ENCODE measurements at regions not wholly inside any gene's neighbourhood (a gene's known extent, or its start where the extent isn't known, plus 50 kb on each side); places are given as distances from the start of the nearest gene placed in this dataset.

GRCh38 chr9:12414514-12414913 is 278.7 kb upstream of the TYRP1 start:
- Histone ChIP-seq H2AFZ (no peak overlapping the region), H3K27ac (no peak overlapping the region), H3K9me2 (replicated peaks; ENCODE audit: insufficient read depth) (no peaks in the 10 kb centered on the region), H3K79me2 (no peaks in the 10 kb centered on the region), H3K4me2 (peak overlapping the region; percentile 46), H3K4me1 (ENCODE audit: insufficient read depth) (peaks cover 21% of the 10 kb centered on the region), H4K20me1 (ENCODE audit: insufficient read depth, poor library complexity, severe bottlenecking) (no peaks in the 10 kb centered on the region), H3K9me3 (ENCODE audit: low read depth) (no peaks in the 10 kb centered on the region), H3K27me3 (no peaks in the 10 kb centered on the region), H3K4me3 (no peak overlapping the region), H3K36me3 (replicated peaks; ENCODE audit: insufficient read depth, low read depth) (no peaks in the 10 kb centered on the region)
- 23% methylated on average over 7 of the region's 7 CpGs for WGBS (ENCODE audit: low lambda C conversion rate, missing lambda C conversion rate)
- no peak for TF ChIP-seq EZH2 (IDR thresholded peaks at IDR 0.05; ENCODE audit: borderline replicate concordance)
- no peak for TF ChIP-seq EZH2phosphoT487 (IDR thresholded peaks at IDR 0.05; ENCODE audit: low read depth, severe bottlenecking, unreplicated experiment)
- no peak for TF ChIP-seq CTCF (IDR thresholded peaks at IDR 0.05; ENCODE audit: poor library complexity)
- peak; percentile 5 for DNase-seq (ENCODE audit: low spot score)

- Histone ChIP-seq H3K27me3 (no peaks in the 10 kb centered on the region), H3K4me2 (no peak overlapping the region), H3K4me1 (ENCODE audit: insufficient read depth) (peaks cover 21% of the 10 kb centered on the region), H4K20me1 (ENCODE audit: insufficient read depth, poor library complexity, severe bottlenecking) (no peaks in the 10 kb centered on the region), H3K9me2 (replicated peaks; ENCODE audit: insufficient read depth) (no peaks in the 10 kb centered on the region), H3K4me3 (no peak overlapping the region), H3K27ac (no peak overlapping the region), H3K36me3 (replicated peaks; ENCODE audit: insufficient read depth, low read depth) (no peaks in the 10 kb centered on the region), H2AFZ (no peak overlapping the region), H3K9me3 (ENCODE audit: low read depth) (no peaks in the 10 kb centered on the region), H3K79me2 (no peaks in the 10 kb centered on the region)
- WGBS (ENCODE audit: low lambda C conversion rate, missing lambda C conversion rate) = 86% methylated on average over 2 of the region's 2 CpGs
- DNase-seq (ENCODE audit: low spot score) = no peak
- TF ChIP-seq CTCF (IDR thresholded peaks at IDR 0.05; ENCODE audit: poor library complexity) (no peak), EZH2phosphoT487 (IDR thresholded peaks at IDR 0.05; ENCODE audit: low read depth, severe bottlenecking, unreplicated experiment) (no peak), EZH2 (IDR thresholded peaks at IDR 0.05; ENCODE audit: borderline replicate concordance) (no peak)
Measured at GRCh38 chr9:12415361-12415760, 277.8 kb upstream of the TYRP1 start.

GRCh38 chr9:12416716-12417115 is 276.5 kb upstream of the TYRP1 start:
- TF ChIP-seq CTCF (IDR thresholded peaks at IDR 0.05; ENCODE audit: poor library complexity) (no peak), EZH2phosphoT487 (IDR thresholded peaks at IDR 0.05; ENCODE audit: low read depth, severe bottlenecking, unreplicated experiment) (no peak), EZH2 (IDR thresholded peaks at IDR 0.05; ENCODE audit: borderline replicate concordance) (no peak)
- Histone ChIP-seq H3K4me3 (no peak overlapping the region), H2AFZ (no peak overlapping the region), H3K79me2 (no peaks in the 10 kb centered on the region), H3K36me3 (replicated peaks; ENCODE audit: insufficient read depth, low read depth) (no peaks in the 10 kb centered on the region), H4K20me1 (ENCODE audit: insufficient read depth, poor library complexity, severe bottlenecking) (no peaks in the 10 kb centered on the region), H3K9me3 (ENCODE audit: low read depth) (no peaks in the 10 kb centered on the region), H3K9me2 (replicated peaks; ENCODE audit: insufficient read depth) (no peaks in the 10 kb centered on the region), H3K27ac (no peak overlapping the region), H3K4me2 (no peak overlapping the region), H3K4me1 (ENCODE audit: insufficient read depth) (peaks cover 21% of the 10 kb centered on the region), H3K27me3 (no peaks in the 10 kb centered on the region)
- DNase-seq (ENCODE audit: low spot score) = no peak
- WGBS (ENCODE audit: low lambda C conversion rate, missing lambda C conversion rate) = 77% methylated on average over 2 of the region's 2 CpGs

GRCh38 chr9:12424243-12424642 is 268.9 kb upstream of the TYRP1 start:
- H4K20me1 ChIP-seq (ENCODE audit: insufficient read depth, poor library complexity, severe bottlenecking) = no peaks in the 10 kb centered on the region
- H3K9me3 ChIP-seq (ENCODE audit: low read depth) = no peaks in the 10 kb centered on the region
- no peak overlapping the region for H3K4me3 ChIP-seq
- H2AFZ ChIP-seq = no peak overlapping the region
- H3K79me2 ChIP-seq = no peaks in the 10 kb centered on the region
- H3K4me1 ChIP-seq (ENCODE audit: insufficient read depth) = no peaks in the 10 kb centered on the region
- H3K27me3 ChIP-seq = no peaks in the 10 kb centered on the region
- no peak overlapping the region for H3K4me2 ChIP-seq
- TF ChIP-seq EZH2 (IDR thresholded peaks at IDR 0.05; ENCODE audit: borderline replicate concordance) (no peak), EZH2phosphoT487 (IDR thresholded peaks at IDR 0.05; ENCODE audit: low read depth, severe bottlenecking, unreplicated experiment) (no peak), CTCF (IDR thresholded peaks at IDR 0.05; ENCODE audit: poor library complexity) (no peak)
- 74% methylated on average over 4 of the region's 4 CpGs for WGBS (ENCODE audit: low lambda C conversion rate, missing lambda C conversion rate)
- H3K9me2 ChIP-seq (replicated peaks; ENCODE audit: insufficient read depth) = no peaks in the 10 kb centered on the region
- H3K27ac ChIP-seq = no peak overlapping the region
- no peak for DNase-seq (ENCODE audit: low spot score)
- H3K36me3 ChIP-seq (replicated peaks; ENCODE audit: insufficient read depth, low read depth) = no peaks in the 10 kb centered on the region

Data from hepatocyte (in vitro differentiated cells).